HepG2 (cell line): ENCODE measurements at regions not wholly inside any gene's neighbourhood (a gene's known extent, or its start where the extent isn't known, plus 50 kb on each side); places are given as distances from the start of the nearest gene placed in this dataset.

Source experiments
- ARID5B ChIP-seq: IDR thresholded peaks from 2 replicates; pipeline ENCODE4 v1.4.0; 2020; ENCODE audit warnings: mild to moderate bottlenecking, missing genetic modification reagents
- FOXP4 ChIP-seq: sonication (generic); formaldehyde crosslinking; IDR thresholded peaks from 2 replicates; pipeline ENCODE4 v1.4.0; 2020; ENCODE audit warnings: missing genetic modification reagents
- IRF1 ChIP-seq: sonication (generic); formaldehyde crosslinking; IDR thresholded peaks from 2 replicates; pipeline ENCODE4 v1.4.0; 2020; ENCODE audit warnings: low read depth, mild to moderate bottlenecking, missing genetic modification reagents
- ISL2 ChIP-seq: sonication (generic); formaldehyde crosslinking; IDR thresholded peaks from 2 replicates; pipeline ENCODE4 v1.5.0; 2020; ENCODE audit warnings: missing genetic modification reagents
- KAT2B ChIP-seq: fragments of 150-350 bp; IDR thresholded peaks from 2 replicates; pipeline ENCODE4 v1.6.1; 2014; ENCODE audit warnings: low read depth, low read length, borderline replicate concordance
- MIER3 ChIP-seq: IDR thresholded peaks from 2 replicates; pipeline ENCODE4 v1.6.1; 2016; ENCODE audit warnings: missing compliant biosample characterization, borderline replicate concordance
- NCOA1 ChIP-seq: sonication (generic); formaldehyde crosslinking; IDR thresholded peaks from 2 replicates; pipeline ENCODE4 v1.9.0; 2021; ENCODE audit warnings: missing genetic modification reagents
- PATZ1 ChIP-seq: sonication (generic); formaldehyde crosslinking; IDR thresholded peaks from 2 replicates; pipeline ENCODE4 v1.4.0; 2020; ENCODE audit warnings: missing genetic modification reagents
- PAXIP1 ChIP-seq: sonication (generic); formaldehyde crosslinking; conservative IDR thresholded peaks from 2 replicates; pipeline ENCODE4 v1.4.0; 2020; ENCODE audit warnings: mild to moderate bottlenecking, missing genetic modification reagents, moderate library complexity
- POGK ChIP-seq: sonication (generic); formaldehyde crosslinking; conservative IDR thresholded peaks from 2 replicates; pipeline ENCODE4 v1.8.0; 2022; ENCODE audit warnings: mild to moderate bottlenecking, moderate library complexity, missing genetic modification reagents
- TGIF2 ChIP-seq: IDR thresholded peaks from 2 replicates; pipeline ENCODE4 v1.6.1; 2016; ENCODE audit warnings: control low read depth, missing compliant biosample characterization
- ZKSCAN1 ChIP-seq: fragments of 150-350 bp; IDR thresholded peaks from 2 replicates; pipeline ENCODE4 v1.6.1; 2014; ENCODE audit warnings: low read length
- ZNF430 ChIP-seq: sonication (generic); formaldehyde crosslinking; IDR thresholded peaks from 2 replicates; pipeline ENCODE4 v1.9.0; 2021; ENCODE audit warnings: mild to moderate bottlenecking, missing genetic modification reagents

GRCh38 chr12:30508205-30508967 is 187.3 kb downstream of the IPO8 start (continued):
- TF ChIP-seq ARID5B (CRISPR knock-in tag) (peak; percentile 92), ZNF430 (CRISPR knock-in tag) (peak; percentile 74; the same call in 1 of the 2 replicates), IRF1 (0 out of 2 replicates have a peak, but pooled peaks have one; percentile 80), FOXP4 (CRISPR knock-in tag) (peak; percentile 98), MIER3 (CRISPR knock-in tag) (peak; percentile 88; the same call in 1 of the 2 replicates), ZKSCAN1 (peak; percentile 11; the same call in 1 of the 2 replicates), KAT2B (no peak), TGIF2 (0 out of 2 replicates have a peak, but pooled peaks have one; percentile 44), POGK (CRISPR knock-in tag) (peak; percentile 58; the same call in 1 of the 2 replicates), PAXIP1 (CRISPR knock-in tag) (peak; percentile 99), PATZ1 (CRISPR knock-in tag) (peak; percentile 87), NCOA1 (CRISPR knock-in tag) (peak; percentile 56; the same call in 1 of the 2 replicates), ISL2 (CRISPR knock-in tag) (peak; percentile 100)
